LNCAP (cell line): ENCODE measurements at regions not wholly inside any gene's neighbourhood (a gene's known extent, or its start where the extent isn't known, plus 50 kb on each side); places are given as distances from the start of the nearest gene placed in this dataset.

Source experiments
- TF ChIP-seq, protein P1 (sequence below): fragments of 450-650 bp; IDR thresholded peaks from 2 replicates; pipeline ENCODE4 v1.5.1; 2017; ENCODE audit warnings: mild to moderate bottlenecking

- TF ChIP-seq, protein P1, sequence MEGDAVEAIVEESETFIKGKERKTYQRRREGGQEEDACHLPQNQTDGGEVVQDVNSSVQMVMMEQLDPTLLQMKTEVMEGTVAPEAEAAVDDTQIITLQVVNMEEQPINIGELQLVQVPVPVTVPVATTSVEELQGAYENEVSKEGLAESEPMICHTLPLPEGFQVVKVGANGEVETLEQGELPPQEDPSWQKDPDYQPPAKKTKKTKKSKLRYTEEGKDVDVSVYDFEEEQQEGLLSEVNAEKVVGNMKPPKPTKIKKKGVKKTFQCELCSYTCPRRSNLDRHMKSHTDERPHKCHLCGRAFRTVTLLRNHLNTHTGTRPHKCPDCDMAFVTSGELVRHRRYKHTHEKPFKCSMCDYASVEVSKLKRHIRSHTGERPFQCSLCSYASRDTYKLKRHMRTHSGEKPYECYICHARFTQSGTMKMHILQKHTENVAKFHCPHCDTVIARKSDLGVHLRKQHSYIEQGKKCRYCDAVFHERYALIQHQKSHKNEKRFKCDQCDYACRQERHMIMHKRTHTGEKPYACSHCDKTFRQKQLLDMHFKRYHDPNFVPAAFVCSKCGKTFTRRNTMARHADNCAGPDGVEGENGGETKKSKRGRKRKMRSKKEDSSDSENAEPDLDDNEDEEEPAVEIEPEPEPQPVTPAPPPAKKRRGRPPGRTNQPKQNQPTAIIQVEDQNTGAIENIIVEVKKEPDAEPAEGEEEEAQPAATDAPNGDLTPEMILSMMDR, result no peak
Observed at GRCh38 chr2:118340103-118340502, 251.8 kb downstream of the INSIG2 start.

DNA sequence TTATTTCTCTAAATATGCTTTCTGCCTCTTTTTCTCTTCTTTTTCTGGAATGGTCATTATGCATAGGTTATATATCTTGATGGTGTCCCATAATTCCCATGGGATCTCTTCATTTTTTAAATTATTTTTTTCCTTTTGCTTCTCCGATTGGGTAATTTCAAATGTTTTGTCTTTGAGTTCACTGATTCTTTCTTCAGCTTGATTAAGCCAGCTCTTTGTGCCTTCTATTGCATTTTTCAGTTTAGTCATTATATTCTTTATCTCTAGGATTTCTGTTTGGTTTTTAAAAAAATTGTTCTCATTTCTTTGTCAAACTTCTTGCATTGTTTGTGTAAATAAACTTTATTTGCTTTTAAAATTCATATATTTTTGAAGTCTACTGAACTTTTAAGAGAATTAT is 251.1 kb downstream of the INSIG2 start:
- TF ChIP-seq, protein P1, result no peak

DNA sequence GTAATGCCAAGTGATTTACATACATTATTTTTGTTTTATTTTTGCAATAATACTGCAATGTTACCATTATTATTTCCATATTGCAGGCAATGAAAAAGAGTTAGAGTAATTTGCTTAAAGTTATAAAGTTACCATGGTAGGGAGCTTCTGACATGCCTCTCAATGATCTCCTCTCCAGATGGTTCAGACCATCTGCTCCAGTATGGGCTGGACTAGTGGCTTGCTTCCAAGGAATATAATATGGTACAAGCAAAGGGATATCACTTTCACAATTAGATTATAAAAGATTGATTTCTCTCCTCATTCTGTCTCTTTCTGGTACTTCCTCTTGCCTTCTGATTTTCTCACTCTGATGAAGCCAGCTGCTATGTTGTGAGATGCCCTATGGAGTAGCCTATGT is 245.4 kb downstream of the INSIG2 start:
- TF ChIP-seq, protein P1, result no peak

DNA sequence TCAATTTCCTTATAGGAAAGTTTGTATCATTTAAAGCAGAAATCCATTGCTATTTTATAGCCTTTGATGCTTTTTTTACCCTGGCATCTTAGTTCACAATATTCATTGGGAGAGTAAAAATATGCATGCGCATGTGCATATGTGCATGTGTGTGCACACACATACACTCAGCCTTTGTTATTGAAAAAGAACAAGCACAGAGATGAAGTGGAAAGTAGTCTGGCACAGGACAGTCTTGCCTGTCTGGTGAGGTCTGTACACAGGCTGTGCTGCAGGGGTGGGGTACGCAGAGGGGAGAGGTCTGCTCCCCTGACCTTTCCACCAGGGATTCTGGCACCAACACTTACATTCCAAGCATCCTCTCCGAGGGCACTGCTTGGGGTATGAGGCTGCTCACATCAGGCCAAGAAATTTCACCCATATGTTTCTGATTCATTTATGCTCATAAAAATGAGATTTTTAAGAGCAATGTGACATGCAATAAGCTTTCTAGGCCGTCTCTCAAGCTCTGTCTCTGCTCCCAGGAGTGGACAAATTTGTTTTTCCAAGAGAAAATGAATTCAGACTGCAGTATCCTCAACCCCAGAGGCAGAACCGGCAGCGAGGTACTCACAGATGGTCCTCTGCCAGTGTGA is 237.2 kb downstream of the INSIG2 start:
- TF ChIP-seq, protein P1, result no peak

DNA sequence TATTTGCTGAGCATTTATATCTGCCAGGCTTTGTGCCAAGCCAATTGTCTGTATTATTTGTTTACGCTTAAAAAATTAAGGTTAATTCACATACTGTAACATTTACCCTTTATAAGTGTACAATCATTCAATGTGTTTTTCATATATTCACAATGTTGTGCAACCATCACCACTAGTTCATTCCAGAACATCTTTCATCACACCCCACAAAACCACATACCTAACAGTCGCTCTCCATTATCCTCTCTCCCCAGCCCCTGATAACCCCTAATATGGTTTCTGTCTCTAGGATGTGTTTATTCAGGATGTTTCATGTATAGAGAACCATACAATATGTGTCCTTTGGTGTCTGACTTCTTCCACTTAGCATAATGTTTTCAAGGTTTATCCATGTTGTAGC is 234.1 kb downstream of the INSIG2 start:
- TF ChIP-seq, protein P1, result no peak

- TF ChIP-seq, protein P1, result peak; percentile 54
Observed at GRCh38 chr2:118321432-118322105, 233.3 kb downstream of the INSIG2 start.

DNA sequence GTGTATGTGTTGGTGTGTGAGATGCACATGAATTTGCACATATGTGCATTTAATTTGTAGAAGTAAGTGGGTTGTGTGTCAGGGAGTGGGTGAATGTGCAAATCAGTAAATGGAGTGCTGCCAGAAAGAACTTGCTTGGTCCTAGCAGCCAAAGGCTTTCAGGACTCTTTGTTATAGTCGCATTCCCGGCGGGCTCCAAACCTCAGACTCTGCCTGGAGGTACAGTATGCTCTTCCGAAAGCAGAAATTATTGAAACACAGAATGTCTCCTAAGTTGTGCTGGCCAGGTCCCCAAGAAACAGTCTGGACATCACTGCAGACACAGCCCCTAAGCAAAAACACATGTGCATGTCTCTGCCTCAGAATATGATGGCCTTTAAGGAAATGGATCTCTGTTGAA is 232.4 kb downstream of the INSIG2 start:
- TF ChIP-seq, protein P1, result no peak
